ENCODE measurements at regions not wholly inside any gene's neighbourhood (a gene's known extent, or its start where the extent isn't known, plus 50 kb on each side); places are given as distances from the start of the nearest gene placed in this dataset.

DNA sequence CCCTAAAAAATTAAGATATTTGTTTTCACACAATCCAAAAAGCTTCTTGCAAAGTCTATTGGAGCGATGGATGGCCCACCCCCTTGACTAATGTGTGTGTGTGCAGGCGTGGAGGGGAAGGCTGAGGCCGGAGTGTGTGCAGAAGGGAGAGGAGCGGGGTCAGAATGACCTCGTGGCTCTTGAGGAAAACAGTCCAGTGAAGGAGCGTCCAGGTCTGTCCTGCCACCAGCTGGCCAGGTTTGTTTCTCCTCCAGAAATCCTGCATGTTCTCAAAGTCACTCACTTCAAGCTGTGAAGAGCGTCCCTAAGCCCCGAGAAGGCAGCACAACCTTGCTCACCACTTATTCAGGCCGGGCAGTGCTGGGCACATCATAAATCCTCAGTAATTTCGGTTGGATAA is 69.5 kb upstream of the SSX2IP start:
- no peak for TF ChIP-seq EZH2 (IDR thresholded peaks at IDR 0.05; ENCODE audit: borderline replicate concordance, low read length)
- no peak for TF ChIP-seq CTCF (conservative IDR thresholded peaks at IDR 0.05 in 1 of 2, IDR thresholded peaks at IDR 0.05 in 1 of 2; ENCODE audit: extremely low read depth in 1 of 2, insufficient read depth in 1 of 2, low read depth in 1 of 2, low read length in 2 of 2)
